ENCODE measurements at regions not wholly inside any gene's neighbourhood (a gene's known extent, or its start where the extent isn't known, plus 50 kb on each side); places are given as distances from the start of the nearest gene placed in this dataset.

DNA sequence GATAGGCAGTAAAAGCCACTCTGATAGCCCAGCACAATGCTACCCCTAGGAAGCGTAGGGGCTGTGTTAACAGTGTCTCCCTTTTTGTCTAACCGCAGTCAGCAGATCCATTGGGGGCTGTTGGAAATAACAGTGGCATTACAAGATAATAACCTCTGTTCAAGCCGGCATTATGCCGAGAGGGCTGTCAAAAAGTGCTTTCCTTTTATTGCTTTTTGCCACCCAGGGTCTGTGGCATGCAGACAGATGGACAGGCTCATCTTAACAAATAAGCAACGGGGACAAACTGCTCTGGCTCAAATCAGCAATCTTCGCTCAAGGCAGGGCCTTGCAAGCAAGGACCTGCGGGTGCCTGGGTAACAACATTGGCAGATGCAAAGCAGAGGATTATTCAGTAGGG is 123.3 kb downstream of the TLR4 start:
- TF ChIP-seq SPI1 (IDR thresholded peaks at IDR 0.05; ENCODE audit: borderline replicate concordance, insufficient read depth, low read depth, low read length) (no peak), TCF7 (IDR thresholded peaks at IDR 0.05; ENCODE audit: borderline replicate concordance) (no peak), MXI1 (IDR thresholded peaks at IDR 0.05; ENCODE audit: low read depth, low read length) (no peak), CTCF (IDR thresholded peaks at IDR 0.05 in 2 of 3, conservative IDR thresholded peaks at IDR 0.05 in 1 of 3; ENCODE audit: control insufficient read depth in 2 of 3, extremely low read depth in 1 of 3, insufficient read depth in 1 of 3, low read depth in 3 of 3, low read length in 3 of 3) (no peak), JUNB (IDR thresholded peaks at IDR 0.05) (no peak), MYC (IDR thresholded peaks at IDR 0.05; ENCODE audit: insufficient read depth, insufficient read length, insufficient replicate concordance, low read length, severe bottlenecking) (no peak), RAD21 (IDR thresholded peaks at IDR 0.05; ENCODE audit: insufficient read depth, low read depth, low read length) (no peak), POLR2A (IDR thresholded peaks at IDR 0.05; ENCODE audit: low read depth, low read length) (no peak), ESRRA (IDR thresholded peaks at IDR 0.05; ENCODE audit: low read length) (no peak), TAF1 (IDR thresholded peaks at IDR 0.05; ENCODE audit: borderline replicate concordance, low read depth, low read length) (no peak), JUND (IDR thresholded peaks at IDR 0.05; ENCODE audit: low read depth, low read length) (no peak), NFIC (IDR thresholded peaks at IDR 0.05; ENCODE audit: low read depth, low read length) (no peak)
- TF ChIP-seq, protein P1, sequence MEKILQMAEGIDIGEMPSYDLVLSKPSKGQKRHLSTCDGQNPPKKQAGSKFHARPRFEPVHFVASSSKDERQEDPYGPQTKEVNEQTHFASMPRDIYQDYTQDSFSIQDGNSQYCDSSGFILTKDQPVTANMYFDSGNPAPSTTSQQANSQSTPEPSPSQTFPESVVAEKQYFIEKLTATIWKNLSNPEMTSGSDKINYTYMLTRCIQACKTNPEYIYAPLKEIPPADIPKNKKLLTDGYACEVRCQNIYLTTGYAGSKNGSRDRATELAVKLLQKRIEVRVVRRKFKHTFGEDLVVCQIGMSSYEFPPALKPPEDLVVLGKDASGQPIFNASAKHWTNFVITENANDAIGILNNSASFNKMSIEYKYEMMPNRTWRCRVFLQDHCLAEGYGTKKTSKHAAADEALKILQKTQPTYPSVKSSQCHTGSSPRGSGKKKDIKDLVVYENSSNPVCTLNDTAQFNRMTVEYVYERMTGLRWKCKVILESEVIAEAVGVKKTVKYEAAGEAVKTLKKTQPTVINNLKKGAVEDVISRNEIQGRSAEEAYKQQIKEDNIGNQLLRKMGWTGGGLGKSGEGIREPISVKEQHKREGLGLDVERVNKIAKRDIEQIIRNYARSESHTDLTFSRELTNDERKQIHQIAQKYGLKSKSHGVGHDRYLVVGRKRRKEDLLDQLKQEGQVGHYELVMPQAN (conservative IDR thresholded peaks at IDR 0.05): no peak
- TF ChIP-seq, protein P2, sequence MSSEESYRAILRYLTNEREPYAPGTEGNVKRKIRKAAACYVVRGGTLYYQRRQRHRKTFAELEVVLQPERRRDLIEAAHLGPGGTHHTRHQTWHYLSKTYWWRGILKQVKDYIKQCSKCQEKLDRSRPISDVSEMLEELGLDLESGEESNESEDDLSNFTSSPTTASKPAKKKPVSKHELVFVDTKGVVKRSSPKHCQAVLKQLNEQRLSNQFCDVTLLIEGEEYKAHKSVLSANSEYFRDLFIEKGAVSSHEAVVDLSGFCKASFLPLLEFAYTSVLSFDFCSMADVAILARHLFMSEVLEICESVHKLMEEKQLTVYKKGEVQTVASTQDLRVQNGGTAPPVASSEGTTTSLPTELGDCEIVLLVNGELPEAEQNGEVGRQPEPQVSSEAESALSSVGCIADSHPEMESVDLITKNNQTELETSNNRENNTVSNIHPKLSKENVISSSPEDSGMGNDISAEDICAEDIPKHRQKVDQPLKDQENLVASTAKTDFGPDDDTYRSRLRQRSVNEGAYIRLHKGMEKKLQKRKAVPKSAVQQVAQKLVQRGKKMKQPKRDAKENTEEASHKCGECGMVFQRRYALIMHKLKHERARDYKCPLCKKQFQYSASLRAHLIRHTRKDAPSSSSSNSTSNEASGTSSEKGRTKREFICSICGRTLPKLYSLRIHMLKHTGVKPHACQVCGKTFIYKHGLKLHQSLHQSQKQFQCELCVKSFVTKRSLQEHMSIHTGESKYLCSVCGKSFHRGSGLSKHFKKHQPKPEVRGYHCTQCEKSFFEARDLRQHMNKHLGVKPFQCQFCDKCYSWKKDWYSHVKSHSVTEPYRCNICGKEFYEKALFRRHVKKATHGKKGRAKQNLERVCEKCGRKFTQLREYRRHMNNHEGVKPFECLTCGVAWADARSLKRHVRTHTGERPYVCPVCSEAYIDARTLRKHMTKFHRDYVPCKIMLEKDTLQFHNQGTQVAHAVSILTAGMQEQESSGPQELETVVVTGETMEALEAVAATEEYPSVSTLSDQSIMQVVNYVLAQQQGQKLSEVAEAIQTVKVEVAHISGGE (CRISPR knock-in tag; IDR thresholded peaks at IDR 0.05): no peak

Measured in GM12878 (cell line).